ENCODE measurements at regions not wholly inside any gene's neighbourhood (a gene's known extent, or its start where the extent isn't known, plus 50 kb on each side); places are given as distances from the start of the nearest gene placed in this dataset.

- no peak for DNase-seq
Measured at GRCh38 chr16:86664522-86665318, 86.4 kb downstream of the FOXL1 start.

GRCh38 chr16:86665319-86665675 is 86.9 kb downstream of the FOXL1 start:
- no peak for DNase-seq

GRCh38 chr16:86665929-86666328 is 87.6 kb downstream of the FOXL1 start:
- DNase-seq, result no peak

- no peak for DNase-seq
Measured at GRCh38 chr16:86667035-86667434, 88.7 kb downstream of the FOXL1 start.

- no peak for DNase-seq
Measured at GRCh38 chr16:86668136-86668910, 90.0 kb downstream of the FOXL1 start.

GRCh38 chr16:86669285-86669805 is 91.0 kb downstream of the FOXL1 start:
- no peak for DNase-seq

GRCh38 chr16:86669937-86670749 is 91.8 kb downstream of the FOXL1 start:
- no peak for DNase-seq

- no peak for DNase-seq
Measured at GRCh38 chr16:86670750-86671234, 92.4 kb downstream of the FOXL1 start.

- no peak for DNase-seq
Measured at GRCh38 chr16:86671486-86672178, 93.3 kb downstream of the FOXL1 start.

- DNase-seq, result no peak
Measured at GRCh38 chr16:86672179-86672863, 94.0 kb downstream of the FOXL1 start.

- DNase-seq, result no peak
Measured at GRCh38 chr16:86673090-86673955, 95.0 kb downstream of the FOXL1 start.

GRCh38 chr16:86673956-86674453 is 95.7 kb downstream of the FOXL1 start:
- DNase-seq, result no peak

- no peak for DNase-seq
Measured at GRCh38 chr16:86676254-86676670, 97.9 kb downstream of the FOXL1 start.

- no peak for DNase-seq
Measured at GRCh38 chr16:86679490-86679889, 101.1 kb downstream of the FOXL1 start.

- DNase-seq, result no peak
Measured at GRCh38 chr16:86680162-86680561, 101.8 kb downstream of the FOXL1 start.

GRCh38 chr16:86680661-86681030 is 102.3 kb downstream of the FOXL1 start:
- no peak for DNase-seq

GRCh38 chr16:86681031-86681756 is 102.8 kb downstream of the FOXL1 start:
- DNase-seq, result no peak

- no peak for DNase-seq
Measured at GRCh38 chr16:86681757-86682106, 103.4 kb downstream of the FOXL1 start.

- no peak for DNase-seq
Measured at GRCh38 chr16:86682219-86682904, 104.0 kb downstream of the FOXL1 start.
